ENCODE measurements at regions not wholly inside any gene's neighbourhood (a gene's known extent, or its start where the extent isn't known, plus 50 kb on each side); places are given as distances from the start of the nearest gene placed in this dataset.

- no peak for DNase-seq (ENCODE audit: low read depth in 2 of 2, low spot score in 1 of 2)
Observed at GRCh38 chr2:23135481-23136100, 249.4 kb upstream of the KLHL29 start.

- no peak for DNase-seq (ENCODE audit: low read depth in 2 of 2, low spot score in 1 of 2)
Observed at GRCh38 chr2:23137166-23137565, 247.8 kb upstream of the KLHL29 start.

GRCh38 chr2:23138701-23139100 is 246.3 kb upstream of the KLHL29 start:
- DNase-seq (ENCODE audit: low read depth in 2 of 2, low spot score in 1 of 2), result no peak

- DNase-seq (ENCODE audit: low read depth in 2 of 2, low spot score in 1 of 2), result no peak
Observed at GRCh38 chr2:23145460-23145859, 239.5 kb upstream of the KLHL29 start.

- DNase-seq (ENCODE audit: low read depth in 2 of 2, low spot score in 1 of 2), result no peak
Observed at GRCh38 chr2:23146011-23146410, 239.0 kb upstream of the KLHL29 start.

- DNase-seq (ENCODE audit: low read depth in 2 of 2, low spot score in 1 of 2), result no peak
Observed at GRCh38 chr2:23148342-23148741, 236.6 kb upstream of the KLHL29 start.

- no peak for DNase-seq (ENCODE audit: low read depth in 2 of 2, low spot score in 1 of 2)
Observed at GRCh38 chr2:23149777-23150176, 235.2 kb upstream of the KLHL29 start.

GRCh38 chr2:23153484-23153883 is 231.5 kb upstream of the KLHL29 start:
- no peak for DNase-seq (ENCODE audit: low read depth in 2 of 2, low spot score in 1 of 2)

GRCh38 chr2:23155022-23155421 is 230.0 kb upstream of the KLHL29 start:
- no peak for DNase-seq (ENCODE audit: low read depth in 2 of 2, low spot score in 1 of 2)

GRCh38 chr2:23157812-23158211 is 227.2 kb upstream of the KLHL29 start:
- DNase-seq (ENCODE audit: low read depth in 2 of 2, low spot score in 1 of 2), result no peak

- no peak for DNase-seq (ENCODE audit: low read depth in 2 of 2, low spot score in 1 of 2)
Observed at GRCh38 chr2:23158306-23158705, 226.7 kb upstream of the KLHL29 start.

- DNase-seq (ENCODE audit: low read depth in 2 of 2, low spot score in 1 of 2), result no peak
Observed at GRCh38 chr2:23159746-23160405, 225.1 kb upstream of the KLHL29 start.

- DNase-seq (ENCODE audit: low read depth in 2 of 2, low spot score in 1 of 2), result no peak
Observed at GRCh38 chr2:23164173-23164572, 220.8 kb upstream of the KLHL29 start.

- DNase-seq (ENCODE audit: low read depth in 2 of 2, low spot score in 1 of 2), result no peak
Observed at GRCh38 chr2:23169896-23170295, 215.1 kb upstream of the KLHL29 start.

- DNase-seq (ENCODE audit: low read depth in 2 of 2, low spot score in 1 of 2), result no peak
Observed at GRCh38 chr2:23171108-23171507, 213.9 kb upstream of the KLHL29 start.

- DNase-seq (ENCODE audit: low read depth in 2 of 2, low spot score in 1 of 2), result no peak
Observed at GRCh38 chr2:23178396-23178795, 206.6 kb upstream of the KLHL29 start.

- no peak for DNase-seq (ENCODE audit: low read depth in 2 of 2, low spot score in 1 of 2)
Observed at GRCh38 chr2:23183733-23184132, 201.2 kb upstream of the KLHL29 start.

GRCh38 chr2:23198316-23199114 is 186.5 kb upstream of the KLHL29 start:
- DNase-seq (ENCODE audit: low read depth in 2 of 2, low spot score in 1 of 2), result no peak

- DNase-seq (ENCODE audit: low read depth in 2 of 2, low spot score in 1 of 2), result no peak
Observed at GRCh38 chr2:23199115-23199918, 185.7 kb upstream of the KLHL29 start.

GRCh38 chr2:23200068-23200786 is 184.8 kb upstream of the KLHL29 start:
- no peak for DNase-seq (ENCODE audit: low read depth in 2 of 2, low spot score in 1 of 2)

- no peak for DNase-seq (ENCODE audit: low read depth in 2 of 2, low spot score in 1 of 2)
Observed at GRCh38 chr2:23200787-23201114, 184.2 kb upstream of the KLHL29 start.
